Activated effector memory CD4-positive, alpha-beta T cell treated with Interleukin-2 at 50 U/mL for 16 hours (primary cell): ENCODE measurements at regions not wholly inside any gene's neighbourhood (a gene's known extent, or its start where the extent isn't known, plus 50 kb on each side); places are given as distances from the start of the nearest gene placed in this dataset.

Experiments used
- DNase-seq: peaks from one replicate; pipeline ENCODE4 v3.0.0-alpha.2; 2020

- no peak for DNase-seq
Measured at GRCh38 chr6:111988926-111989325, 65.0 kb upstream of the CCN6 start.

- DNase-seq: no peak
Measured at GRCh38 chr6:111989743-111990142, 64.2 kb upstream of the CCN6 start.

GRCh38 chr6:111990214-111990613 lies 63.7 kb upstream of the CCN6 start:
- no peak for DNase-seq

- DNase-seq: peak; percentile 44
Measured at GRCh38 chr6:111992851-111993250, 61.1 kb upstream of the CCN6 start.

- no peak for DNase-seq
Measured at GRCh38 chr6:111993342-111993741, 60.6 kb upstream of the CCN6 start.

GRCh38 chr6:111994791-111995190 lies 59.1 kb upstream of the CCN6 start:
- DNase-seq: no peak

GRCh38 chr6:111995404-111995803 lies 58.5 kb upstream of the CCN6 start:
- DNase-seq: no peak

GRCh38 chr6:111996144-111996865 lies 57.6 kb upstream of the CCN6 start:
- no peak for DNase-seq

GRCh38 chr6:111997078-111997852 lies 56.6 kb upstream of the CCN6 start:
- DNase-seq: peak; percentile 63

- DNase-seq: no peak
Measured at GRCh38 chr6:111997853-111998208, 56.1 kb upstream of the CCN6 start.

GRCh38 chr6:112002307-112002706 lies 51.6 kb upstream of the CCN6 start:
- DNase-seq: no peak
